ENCODE measurements at regions not wholly inside any gene's neighbourhood (a gene's known extent, or its start where the extent isn't known, plus 50 kb on each side); places are given as distances from the start of the nearest gene placed in this dataset.
"Not testable (repeated sequence)": the region's sequence is repeated elsewhere in the genome, so short reads cannot be mapped to it uniquely, and the experiment has no call there.

GRCh38 chr16:29212084-29213027 is 194.2 kb downstream of the NPIPB11 start:
- DNase-seq, result not testable (repeated sequence)

- not testable (repeated sequence) for DNase-seq
Observed at GRCh38 chr16:29211456-29211855, 195.1 kb downstream of the NPIPB11 start.

- DNase-seq, result not testable (repeated sequence)
Observed at GRCh38 chr16:29210299-29211150, 196.0 kb downstream of the NPIPB11 start.

GRCh38 chr16:29206120-29206519 is 200.4 kb downstream of the NPIPB11 start:
- not testable (repeated sequence) for DNase-seq

- DNase-seq, result not testable (repeated sequence)
Observed at GRCh38 chr16:29205151-29205550, 201.4 kb downstream of the NPIPB11 start.

- DNase-seq, result no peak
Observed at GRCh38 chr16:29204806-29205135, 201.7 kb downstream of the NPIPB11 start.

GRCh38 chr16:29203933-29204805 is 202.3 kb downstream of the NPIPB11 start:
- not testable (repeated sequence) for DNase-seq

GRCh38 chr16:29203046-29203932 is 203.2 kb downstream of the NPIPB11 start:
- DNase-seq, result not testable (repeated sequence)

GRCh38 chr16:29202642-29203041 is 203.9 kb downstream of the NPIPB11 start:
- not testable (repeated sequence) for DNase-seq

GRCh38 chr16:29202025-29202632 is 204.4 kb downstream of the NPIPB11 start:
- not testable (repeated sequence) for DNase-seq

GRCh38 chr16:29201296-29202024 is 205.1 kb downstream of the NPIPB11 start:
- not testable (repeated sequence) for DNase-seq

- DNase-seq, result not testable (repeated sequence)
Observed at GRCh38 chr16:29200681-29201080, 205.8 kb downstream of the NPIPB11 start.

GRCh38 chr16:29200135-29200601 is 206.3 kb downstream of the NPIPB11 start:
- DNase-seq, result not testable (repeated sequence)

- not testable (repeated sequence) for DNase-seq
Observed at GRCh38 chr16:29199626-29200025, 206.9 kb downstream of the NPIPB11 start.

GRCh38 chr16:29198731-29199521 is 207.6 kb downstream of the NPIPB11 start:
- no peak for DNase-seq

- no peak for DNase-seq
Observed at GRCh38 chr16:29198231-29198630, 208.3 kb downstream of the NPIPB11 start.

GRCh38 chr16:29197494-29198100 is 208.9 kb downstream of the NPIPB11 start:
- DNase-seq, result not testable (repeated sequence)

GRCh38 chr16:29196746-29197145 is 209.8 kb downstream of the NPIPB11 start:
- DNase-seq, result not testable (repeated sequence)

Data from NCI-H187 (cell line).